ENCODE measurements at regions not wholly inside any gene's neighbourhood (a gene's known extent, or its start where the extent isn't known, plus 50 kb on each side); places are given as distances from the start of the nearest gene placed in this dataset.

DNA sequence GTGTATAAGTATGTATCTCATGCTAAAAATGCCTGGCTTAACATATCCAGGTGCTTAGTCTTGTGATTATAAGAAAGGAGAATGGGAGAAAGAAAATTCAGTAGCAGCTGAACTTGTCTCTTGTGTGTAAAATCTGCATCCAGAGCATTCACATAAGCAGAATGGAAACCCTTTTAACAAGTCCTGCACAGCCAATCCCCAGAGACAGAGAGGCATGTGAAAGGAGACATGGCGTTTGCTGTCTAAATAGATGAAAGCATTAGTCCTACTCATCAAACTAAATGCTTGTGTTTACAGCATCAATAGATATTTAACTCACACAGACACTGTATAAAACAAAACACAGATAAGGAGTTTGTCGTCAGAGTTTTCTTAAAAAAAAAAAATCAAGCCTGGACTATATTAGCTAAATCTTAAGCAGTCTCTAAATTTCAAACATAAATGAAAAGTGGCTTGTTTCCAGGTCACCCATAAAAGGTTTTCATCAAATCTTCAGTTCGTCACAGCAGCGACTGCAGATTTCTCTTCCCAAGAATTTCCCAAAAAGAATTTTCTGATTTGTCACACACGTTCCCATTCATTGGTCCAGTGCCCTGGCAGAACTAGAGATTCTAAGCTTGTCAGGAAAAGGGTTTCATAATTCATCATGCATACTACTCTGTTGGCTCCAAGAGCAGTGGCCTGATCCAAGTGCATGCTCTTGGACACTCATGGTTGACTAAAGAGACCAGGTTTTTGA, 249.2 kb downstream of the BTG1 start:
- TF ChIP-seq CTCF (IDR thresholded peaks at IDR 0.05): no peak
- Mint-ChIP-seq H3K27ac (no peak overlapping the region), H3K4me1 (ENCODE audit: low read depth) (peaks cover 6% of the 10 kb centered on the region), H3K36me3 (ENCODE audit: low read depth) (no peaks in the 10 kb centered on the region), H3K4me3 (no peak overlapping the region), H3K27me3 (no peaks in the 10 kb centered on the region), H3K9me3 (peaks cover 8% of the 10 kb centered on the region)
- no peak for DNase-seq
- ChIA-PET POLR2A (no interaction called here), CTCF (interaction anchor here (0.9 kb wide), 1 partner anchor 9 kb away, joined by 3 read pairs; no protein-coding TSS in a partner anchor)
- intact Hi-C loops (cut with micrococcal nuclease): no loop called here
- no peak for ATAC-seq

GRCh38 chr12:91894911-91895310, 250.7 kb downstream of the BTG1 start:
- POLR2A ChIA-PET: no interaction called here
- ATAC-seq (no peak), DNase-seq (no peak)
- Mint-ChIP-seq H3K9me3 (peaks cover 8% of the 10 kb centered on the region), H3K4me3 (no peak overlapping the region), H3K27me3 (no peaks in the 10 kb centered on the region), H3K4me1 (ENCODE audit: low read depth) (peaks cover 6% of the 10 kb centered on the region), H3K27ac (no peak overlapping the region), H3K36me3 (ENCODE audit: low read depth) (no peaks in the 10 kb centered on the region)
- TF ChIP-seq CTCF (IDR thresholded peaks at IDR 0.05): no peak
- intact Hi-C loops (cut with micrococcal nuclease): no loop called here
- CTCF ChIA-PET: no interaction called here

- no peak overlapping the region for H3K4me3 Mint-ChIP-seq
- intact Hi-C loops (cut with micrococcal nuclease): no loop called here
- H3K36me3 Mint-ChIP-seq (ENCODE audit: low read depth): no peaks in the 10 kb centered on the region
- no peak for DNase-seq
- H3K4me1 Mint-ChIP-seq (ENCODE audit: low read depth): peaks cover 6% of the 10 kb centered on the region
- TF ChIP-seq CTCF (IDR thresholded peaks at IDR 0.05): no peak
- H3K27ac Mint-ChIP-seq: no peak overlapping the region
- H3K9me3 Mint-ChIP-seq: peaks cover 5% of the 10 kb centered on the region
- ChIA-PET POLR2A (no interaction called here), CTCF (interaction anchor here (0.6 kb wide), 1 partner anchor 351 kb away, joined by 3 read pairs; no protein-coding TSS in a partner anchor)
- H3K27me3 Mint-ChIP-seq: no peaks in the 10 kb centered on the region
- ATAC-seq: no peak
Measured at GRCh38 chr12:91893476-91893875, 252.2 kb downstream of the BTG1 start.

- Mint-ChIP-seq H3K27ac (no peak overlapping the region), H3K4me1 (ENCODE audit: low read depth) (peaks cover 9% of the 10 kb centered on the region), H3K27me3 (no peaks in the 10 kb centered on the region), H3K36me3 (ENCODE audit: low read depth) (no peaks in the 10 kb centered on the region), H3K9me3 (peaks cover 4% of the 10 kb centered on the region), H3K4me3 (no peak overlapping the region)
- intact Hi-C loops (cut with micrococcal nuclease): no loop called here
- POLR2A ChIA-PET: no interaction called here
- CTCF ChIA-PET: no interaction called here
- DNase-seq: no peak
- ATAC-seq: no peak
- TF ChIP-seq CTCF (IDR thresholded peaks at IDR 0.05): no peak
Measured at GRCh38 chr12:91892081-91892855, 253.4 kb downstream of the BTG1 start.

GRCh38 chr12:91890742-91891141, 254.9 kb downstream of the BTG1 start:
- Mint-ChIP-seq H3K4me3 (no peak overlapping the region), H3K27me3 (no peaks in the 10 kb centered on the region), H3K36me3 (ENCODE audit: low read depth) (no peaks in the 10 kb centered on the region), H3K9me3 (no peaks in the 10 kb centered on the region), H3K4me1 (ENCODE audit: low read depth) (peaks cover 9% of the 10 kb centered on the region), H3K27ac (no peak overlapping the region)
- intact Hi-C loops (cut with micrococcal nuclease): no loop called here
- CTCF ChIA-PET: interaction anchor here (0.6 to 1.2 kb wide), 3 partner anchors 8 to 80 kb away, joined by 3 read pairs; no protein-coding TSS in a partner anchor
- ATAC-seq (no peak), DNase-seq (no peak)
- POLR2A ChIA-PET: no interaction called here
- TF ChIP-seq CTCF (IDR thresholded peaks at IDR 0.05): no peak

All from activated CD8-positive, alpha-beta T cell treated with anti-CD3 and anti-CD28 coated beads for 36 hours (primary cell).